ENCODE measurements at regions not wholly inside any gene's neighbourhood (a gene's known extent, or its start where the extent isn't known, plus 50 kb on each side); places are given as distances from the start of the nearest gene placed in this dataset.

GRCh38 chr3:184474897-184475296, 86.7 kb upstream of the EPHB3 start:
- intact Hi-C loops (cut with DNase I; ENCODE audit: low total_unique reads), result no loop called here
- Histone ChIP-seq H3K9me3 (no peaks in the 10 kb centered on the region), H3K27ac (no peak overlapping the region), H3K36me3 (no peaks in the 10 kb centered on the region), H3K27me3 (no peaks in the 10 kb centered on the region), H3K4me1 (no peaks in the 10 kb centered on the region), H3K4me3 (no peak overlapping the region)
- TF ChIP-seq POLR2AphosphoS5 (IDR thresholded peaks at IDR 0.05), result no peak
- TF ChIP-seq POLR2A (IDR thresholded peaks at IDR 0.05), result no peak
- TF ChIP-seq CTCF (IDR thresholded peaks at IDR 0.05), result no peak
- no peak for DNase-seq (ENCODE audit: low spot score in 2 of 2)

GRCh38 chr3:184477940-184478339, 83.6 kb upstream of the EPHB3 start:
- Histone ChIP-seq H3K9me3 (no peaks in the 10 kb centered on the region), H3K4me1 (no peaks in the 10 kb centered on the region), H3K4me3 (no peak overlapping the region), H3K36me3 (no peaks in the 10 kb centered on the region), H3K27me3 (no peaks in the 10 kb centered on the region), H3K27ac (no peak overlapping the region)
- TF ChIP-seq POLR2A (IDR thresholded peaks at IDR 0.05), result no peak
- TF ChIP-seq CTCF (IDR thresholded peaks at IDR 0.05), result no peak
- TF ChIP-seq POLR2AphosphoS5 (IDR thresholded peaks at IDR 0.05), result no peak
- DNase-seq (ENCODE audit: low spot score in 2 of 2), result no peak
- intact Hi-C loops (cut with DNase I; ENCODE audit: low total_unique reads), result no loop called here

- DNase-seq (ENCODE audit: low spot score in 2 of 2), result no peak
- Histone ChIP-seq H3K36me3 (no peaks in the 10 kb centered on the region), H3K4me1 (no peaks in the 10 kb centered on the region), H3K27ac (no peak overlapping the region), H3K27me3 (no peaks in the 10 kb centered on the region), H3K9me3 (no peaks in the 10 kb centered on the region), H3K4me3 (no peak overlapping the region)
- intact Hi-C loops (cut with DNase I; ENCODE audit: low total_unique reads), result no loop called here
- TF ChIP-seq POLR2AphosphoS5 (IDR thresholded peaks at IDR 0.05) (no peak), POLR2A (IDR thresholded peaks at IDR 0.05) (no peak), CTCF (IDR thresholded peaks at IDR 0.05) (no peak)
Measured at GRCh38 chr3:184479426-184480126, 82.0 kb upstream of the EPHB3 start.

GRCh38 chr3:184480831-184481230, 80.8 kb upstream of the EPHB3 start:
- Histone ChIP-seq H3K4me3 (no peak overlapping the region), H3K9me3 (no peaks in the 10 kb centered on the region), H3K4me1 (no peaks in the 10 kb centered on the region), H3K27ac (no peak overlapping the region), H3K36me3 (no peaks in the 10 kb centered on the region), H3K27me3 (no peaks in the 10 kb centered on the region)
- TF ChIP-seq POLR2AphosphoS5 (IDR thresholded peaks at IDR 0.05) (no peak), POLR2A (IDR thresholded peaks at IDR 0.05) (no peak), CTCF (IDR thresholded peaks at IDR 0.05) (no peak)
- intact Hi-C loops (cut with DNase I; ENCODE audit: low total_unique reads), result no loop called here
- no peak for DNase-seq (ENCODE audit: low spot score in 2 of 2)

- no peaks in the 10 kb centered on the region for H3K27me3 ChIP-seq
- DNase-seq (ENCODE audit: low spot score in 2 of 2), result no peak
- H3K4me3 ChIP-seq, result no peak overlapping the region
- no peaks in the 10 kb centered on the region for H3K4me1 ChIP-seq
- intact Hi-C loops (cut with DNase I; ENCODE audit: low total_unique reads), result no loop called here
- H3K9me3 ChIP-seq, result no peaks in the 10 kb centered on the region
- H3K36me3 ChIP-seq, result no peaks in the 10 kb centered on the region
- H3K27ac ChIP-seq, result no peak overlapping the region
- TF ChIP-seq POLR2AphosphoS5 (IDR thresholded peaks at IDR 0.05) (no peak), POLR2A (IDR thresholded peaks at IDR 0.05) (no peak), CTCF (IDR thresholded peaks at IDR 0.05) (no peak)
Measured at GRCh38 chr3:184481984-184482671, 79.5 kb upstream of the EPHB3 start.
